Kidney epithelial cell (primary cell): ENCODE measurements at regions not wholly inside any gene's neighbourhood (a gene's known extent, or its start where the extent isn't known, plus 50 kb on each side); places are given as distances from the start of the nearest gene placed in this dataset.
A peak's percentile ranks its signal among the peaks of the same experiment; 100 is the strongest.

ENCODE experiments used
- DNase-seq: peaks from one replicate; pipeline ENCODE4 v3.0.0-alpha.2; 2010; ENCODE audit warnings: low read depth
- H3K27me3 ChIP-seq: 2 replicates; pipeline ENCODE4 v1.6.0; 2011; ENCODE audit warnings: low read length; ENCODE audit not compliant: control insufficient read depth, insufficient read depth
- H3K36me3 ChIP-seq: 2 replicates; pipeline ENCODE4 v1.5.1; 2011; ENCODE audit warnings: low read length; ENCODE audit not compliant: control insufficient read depth, insufficient read depth
- H3K4me3 ChIP-seq: 2 replicates; pipeline ENCODE4 v1.5.1; 2011; ENCODE audit warnings: low read depth, mild to moderate bottlenecking, control low read depth, low read length
- TF ChIP-seq, protein P1 (sequence below): IDR thresholded peaks from 2 replicates; pipeline ENCODE4 v1.5.1; 2011; ENCODE audit warnings: mild to moderate bottlenecking, moderate library complexity, low read length, control low read depth, inconsistent platforms; ENCODE audit not compliant: insufficient read depth, poor library complexity, severe bottlenecking

DNA sequence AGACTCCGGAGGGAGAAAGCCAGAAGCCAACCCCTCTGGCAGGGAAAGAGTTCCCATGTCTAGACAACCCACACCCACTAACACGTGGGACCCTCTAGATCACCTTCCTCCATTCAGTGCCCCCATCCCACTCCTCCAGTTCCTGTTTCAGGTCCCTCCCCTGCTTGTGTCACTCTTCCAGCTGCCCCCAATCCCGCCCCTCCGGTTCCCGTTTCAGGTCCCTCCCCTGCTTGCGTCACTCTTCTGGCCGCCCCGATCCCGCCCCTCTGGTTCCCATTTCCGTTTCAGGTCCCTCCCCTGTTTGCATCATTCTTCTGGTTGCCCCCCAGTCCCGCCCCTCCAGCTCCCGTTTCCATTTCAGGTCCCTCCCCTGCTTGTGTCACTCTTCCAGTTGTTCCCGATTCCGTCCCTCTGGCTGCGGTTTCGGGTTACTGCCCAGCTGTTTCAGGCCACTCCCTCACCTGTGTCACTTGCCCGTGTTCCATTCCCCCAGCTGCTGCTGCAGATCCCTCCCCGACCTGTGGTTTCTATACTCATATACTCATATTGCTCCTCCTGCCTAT is 64.8 kb upstream of the RANBP6 start:
- Histone ChIP-seq H3K27me3 (no peaks in the 10 kb centered on the region), H3K36me3 (no peaks in the 10 kb centered on the region), H3K4me3 (peak overlapping the region; percentile 42)
- TF ChIP-seq, protein P1, sequence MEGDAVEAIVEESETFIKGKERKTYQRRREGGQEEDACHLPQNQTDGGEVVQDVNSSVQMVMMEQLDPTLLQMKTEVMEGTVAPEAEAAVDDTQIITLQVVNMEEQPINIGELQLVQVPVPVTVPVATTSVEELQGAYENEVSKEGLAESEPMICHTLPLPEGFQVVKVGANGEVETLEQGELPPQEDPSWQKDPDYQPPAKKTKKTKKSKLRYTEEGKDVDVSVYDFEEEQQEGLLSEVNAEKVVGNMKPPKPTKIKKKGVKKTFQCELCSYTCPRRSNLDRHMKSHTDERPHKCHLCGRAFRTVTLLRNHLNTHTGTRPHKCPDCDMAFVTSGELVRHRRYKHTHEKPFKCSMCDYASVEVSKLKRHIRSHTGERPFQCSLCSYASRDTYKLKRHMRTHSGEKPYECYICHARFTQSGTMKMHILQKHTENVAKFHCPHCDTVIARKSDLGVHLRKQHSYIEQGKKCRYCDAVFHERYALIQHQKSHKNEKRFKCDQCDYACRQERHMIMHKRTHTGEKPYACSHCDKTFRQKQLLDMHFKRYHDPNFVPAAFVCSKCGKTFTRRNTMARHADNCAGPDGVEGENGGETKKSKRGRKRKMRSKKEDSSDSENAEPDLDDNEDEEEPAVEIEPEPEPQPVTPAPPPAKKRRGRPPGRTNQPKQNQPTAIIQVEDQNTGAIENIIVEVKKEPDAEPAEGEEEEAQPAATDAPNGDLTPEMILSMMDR = no peak
- DNase-seq = peak; percentile 87

DNA sequence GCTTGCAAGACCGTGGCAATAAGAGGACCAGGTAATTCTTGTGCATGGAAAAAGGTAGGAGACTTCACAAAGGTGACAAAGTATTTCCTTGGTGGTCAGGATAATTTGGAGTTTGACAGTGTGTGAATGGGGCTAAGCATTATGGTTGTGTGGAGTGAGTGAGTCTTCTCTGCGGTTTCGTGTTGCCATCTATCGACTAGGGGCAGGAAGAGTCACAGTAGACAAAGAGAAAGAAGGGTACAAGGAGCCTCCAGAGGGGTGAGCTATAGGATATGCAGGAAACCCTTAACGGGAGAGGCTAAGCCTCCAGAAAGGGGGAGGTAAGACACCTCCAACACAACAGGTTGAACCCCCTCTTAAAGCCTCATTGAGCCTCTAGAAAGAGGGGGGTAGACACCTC is 64.0 kb upstream of the RANBP6 start:
- no peaks in the 10 kb centered on the region for H3K36me3 ChIP-seq
- H3K4me3 ChIP-seq = no peak overlapping the region
- DNase-seq = no peak
- no peaks in the 10 kb centered on the region for H3K27me3 ChIP-seq
- TF ChIP-seq, protein P1 = no peak

DNA sequence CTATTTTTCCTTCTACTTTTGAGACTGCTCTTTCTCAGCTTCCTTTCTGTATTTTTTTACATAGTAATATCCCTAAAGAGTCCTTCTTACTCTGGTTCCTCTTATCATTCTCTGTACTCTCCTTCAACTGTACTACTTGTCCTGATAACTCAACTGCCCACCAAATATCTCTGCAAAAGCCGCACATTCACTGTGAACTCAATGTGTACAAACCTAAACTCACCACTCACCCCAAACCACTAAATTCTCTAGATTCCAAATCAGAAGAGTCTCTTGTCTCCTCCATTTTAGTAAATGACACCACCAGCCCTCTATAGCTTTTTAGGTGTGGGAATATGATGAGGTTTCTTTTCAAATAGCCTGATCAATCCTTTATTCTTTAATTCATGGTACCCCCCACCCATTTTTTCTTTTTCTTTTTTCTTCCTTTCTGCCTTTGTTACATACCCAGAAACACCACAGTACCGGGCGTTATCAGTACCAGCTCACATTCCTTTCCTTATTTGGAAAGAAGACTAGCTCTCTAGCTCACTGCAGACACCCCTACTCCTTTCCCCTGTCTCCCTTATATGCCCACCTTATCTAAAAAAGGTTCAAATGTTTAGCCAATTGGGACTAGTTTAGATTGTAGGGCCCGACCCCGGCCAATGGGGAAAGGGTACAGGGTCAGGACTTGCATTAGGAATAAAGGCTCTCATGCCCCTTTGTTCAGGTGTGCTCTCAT is 63.1 kb upstream of the RANBP6 start:
- TF ChIP-seq, protein P1 = no peak

DNA sequence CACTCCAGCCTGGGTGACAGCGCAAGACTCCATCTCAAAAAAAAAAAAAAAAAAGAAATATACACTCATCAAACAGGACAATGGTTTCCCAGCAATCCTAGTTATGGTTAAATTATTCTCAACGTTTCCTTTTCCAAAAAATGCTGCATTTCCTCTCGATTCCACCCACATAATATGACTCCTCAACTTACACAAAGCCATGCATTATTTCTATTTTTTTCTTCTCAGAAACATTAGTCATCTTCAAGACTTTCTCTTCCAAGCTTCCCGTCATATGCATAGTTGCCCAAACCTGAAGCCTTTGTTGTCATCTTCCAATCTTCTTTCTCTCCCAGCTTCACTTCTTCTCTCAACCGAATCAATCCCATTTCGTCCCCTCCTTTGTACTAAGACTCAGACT is 61.4 kb upstream of the RANBP6 start:
- Histone ChIP-seq H3K36me3 (no peaks in the 10 kb centered on the region), H3K4me3 (no peak overlapping the region), H3K27me3 (no peaks in the 10 kb centered on the region)
- DNase-seq = no peak
- TF ChIP-seq, protein P1 = no peak

More for the DNA sequence above, 63.1 kb upstream of the RANBP6 start:
- DNase-seq = no peak
- Histone ChIP-seq H3K36me3 (no peaks in the 10 kb centered on the region), H3K27me3 (no peaks in the 10 kb centered on the region), H3K4me3 (no peak overlapping the region)

DNA sequence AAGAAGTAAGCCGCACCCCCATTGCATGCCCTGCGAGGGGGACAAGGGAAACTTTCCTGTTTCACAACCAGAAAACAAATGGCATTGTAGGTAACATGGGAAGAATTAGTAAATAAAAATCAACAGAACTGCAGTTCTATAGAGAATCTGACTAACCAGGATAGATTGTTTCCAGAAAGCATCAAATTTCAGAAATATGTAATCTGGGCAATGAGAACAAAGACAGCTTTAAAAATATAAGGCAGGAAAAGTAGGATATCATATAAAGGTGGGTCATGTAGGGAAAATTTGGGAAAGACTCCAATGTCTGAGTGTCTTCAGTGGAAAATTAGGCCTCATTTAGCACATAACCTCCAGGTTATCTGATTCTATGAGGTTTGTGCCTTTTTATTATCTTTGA is 58.3 kb upstream of the RANBP6 start:
- H3K4me3 ChIP-seq = no peak overlapping the region
- no peaks in the 10 kb centered on the region for H3K36me3 ChIP-seq
- TF ChIP-seq, protein P1 = no peak
- no peak for DNase-seq
- no peaks in the 10 kb centered on the region for H3K27me3 ChIP-seq

DNA sequence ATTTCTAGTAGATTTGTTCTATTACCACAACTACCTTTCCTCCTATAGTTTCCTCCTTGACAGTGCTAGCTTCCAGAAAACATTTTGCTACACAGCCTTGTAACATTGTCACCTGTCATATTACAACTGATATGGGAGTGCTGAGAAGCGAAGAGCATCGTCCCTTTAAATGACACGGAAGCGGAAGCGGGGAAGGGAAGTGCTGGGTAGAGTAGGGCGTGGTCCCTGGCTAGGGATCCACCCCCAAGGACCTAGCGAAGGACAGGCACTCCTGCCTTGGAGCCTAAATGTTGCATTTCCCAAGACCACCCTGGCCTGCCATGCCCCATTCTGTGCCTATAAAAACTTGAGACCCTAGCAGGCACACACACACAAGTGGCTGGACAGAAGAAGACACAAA is 57.4 kb upstream of the RANBP6 start:
- Histone ChIP-seq H3K36me3 (no peaks in the 10 kb centered on the region), H3K27me3 (no peaks in the 10 kb centered on the region), H3K4me3 (no peak overlapping the region)
- no peak for DNase-seq
- TF ChIP-seq, protein P1 = no peak
